ENCODE measurements at regions not wholly inside any gene's neighbourhood (a gene's known extent, or its start where the extent isn't known, plus 50 kb on each side); places are given as distances from the start of the nearest gene placed in this dataset.

- H3K9me3 ChIP-seq = no peaks in the 10 kb centered on the region
- no peak overlapping the region for H3K4me3 ChIP-seq
- TF ChIP-seq, protein P1, sequence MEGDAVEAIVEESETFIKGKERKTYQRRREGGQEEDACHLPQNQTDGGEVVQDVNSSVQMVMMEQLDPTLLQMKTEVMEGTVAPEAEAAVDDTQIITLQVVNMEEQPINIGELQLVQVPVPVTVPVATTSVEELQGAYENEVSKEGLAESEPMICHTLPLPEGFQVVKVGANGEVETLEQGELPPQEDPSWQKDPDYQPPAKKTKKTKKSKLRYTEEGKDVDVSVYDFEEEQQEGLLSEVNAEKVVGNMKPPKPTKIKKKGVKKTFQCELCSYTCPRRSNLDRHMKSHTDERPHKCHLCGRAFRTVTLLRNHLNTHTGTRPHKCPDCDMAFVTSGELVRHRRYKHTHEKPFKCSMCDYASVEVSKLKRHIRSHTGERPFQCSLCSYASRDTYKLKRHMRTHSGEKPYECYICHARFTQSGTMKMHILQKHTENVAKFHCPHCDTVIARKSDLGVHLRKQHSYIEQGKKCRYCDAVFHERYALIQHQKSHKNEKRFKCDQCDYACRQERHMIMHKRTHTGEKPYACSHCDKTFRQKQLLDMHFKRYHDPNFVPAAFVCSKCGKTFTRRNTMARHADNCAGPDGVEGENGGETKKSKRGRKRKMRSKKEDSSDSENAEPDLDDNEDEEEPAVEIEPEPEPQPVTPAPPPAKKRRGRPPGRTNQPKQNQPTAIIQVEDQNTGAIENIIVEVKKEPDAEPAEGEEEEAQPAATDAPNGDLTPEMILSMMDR (IDR thresholded peaks at IDR 0.05) = no peak
- H3K36me3 ChIP-seq = no peaks in the 10 kb centered on the region
- no peaks in the 10 kb centered on the region for H3K27me3 ChIP-seq (replicated peaks; ENCODE audit: insufficient read depth)
- ATAC-seq (ENCODE audit: insufficient number of reproducible peaks, low FRiP score, low read depth) (no peak), DNase-seq (ENCODE audit: low spot score) (no peak)
- H3K27ac ChIP-seq = no peak overlapping the region
- peaks cover 5 to 15% of the 10 kb centered on the region in 2 donors for H3K4me1 ChIP-seq (ENCODE audit: control insufficient read depth in 1 of 2, low read depth in 2 of 2)
These were observed 286.5 kb downstream of the ZNF608 start for GRCh38 chr5:124459984-124460383.

- no peak for DNase-seq (ENCODE audit: low spot score)
- Histone ChIP-seq H3K27me3 (replicated peaks; ENCODE audit: insufficient read depth) (no peaks in the 10 kb centered on the region), H3K27ac (no peak overlapping the region), H3K4me3 (no peak overlapping the region), H3K9me3 (no peaks in the 10 kb centered on the region), H3K4me1 (ENCODE audit: control insufficient read depth in 1 of 2, low read depth in 2 of 2) (no peaks in the 10 kb centered on the region), H3K36me3 (no peaks in the 10 kb centered on the region)
- TF ChIP-seq, protein P1 (IDR thresholded peaks at IDR 0.05) = no peak
- no peak for ATAC-seq (ENCODE audit: insufficient number of reproducible peaks, low FRiP score, low read depth)
These were observed 288.5 kb downstream of the ZNF608 start for GRCh38 chr5:124457901-124458300.

DNA sequence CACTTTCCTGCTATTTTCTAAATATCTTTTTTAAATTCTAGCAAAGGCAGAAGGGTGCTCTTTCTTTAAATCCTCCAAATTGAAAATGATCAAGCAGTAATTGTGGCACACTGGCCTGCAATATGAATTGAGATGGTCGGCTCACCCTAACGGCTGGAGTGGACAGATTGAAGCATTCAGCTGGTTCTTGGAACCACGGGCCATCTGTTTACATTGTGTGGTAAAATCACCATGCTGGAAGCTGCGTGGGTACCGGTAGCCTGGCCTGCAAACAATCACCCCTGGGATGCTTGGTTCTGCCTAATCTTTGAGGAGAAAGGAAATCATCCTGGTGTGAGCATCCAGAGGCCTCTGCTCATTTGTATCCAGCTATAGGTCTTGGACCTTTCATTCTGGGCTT, 289.3 kb downstream of the ZNF608 start:
- Histone ChIP-seq H3K4me1 (ENCODE audit: control insufficient read depth in 1 of 2, low read depth in 2 of 2) (no peaks in the 10 kb centered on the region), H3K4me3 (no peak overlapping the region), H3K27me3 (replicated peaks; ENCODE audit: insufficient read depth) (no peaks in the 10 kb centered on the region), H3K9me3 (no peaks in the 10 kb centered on the region), H3K36me3 (no peaks in the 10 kb centered on the region), H3K27ac (no peak overlapping the region)
- ATAC-seq (ENCODE audit: insufficient number of reproducible peaks, low FRiP score, low read depth) = no peak
- DNase-seq (ENCODE audit: low spot score) = no peak
- TF ChIP-seq, protein P1 (IDR thresholded peaks at IDR 0.05) = no peak

- TF ChIP-seq, protein P1 (IDR thresholded peaks at IDR 0.05) = no peak
- Histone ChIP-seq H3K9me3 (no peaks in the 10 kb centered on the region), H3K4me3 (no peak overlapping the region), H3K36me3 (no peaks in the 10 kb centered on the region), H3K27ac (no peak overlapping the region), H3K4me1 (ENCODE audit: control insufficient read depth in 1 of 2, low read depth in 2 of 2) (no peaks in the 10 kb centered on the region), H3K27me3 (replicated peaks; ENCODE audit: insufficient read depth) (no peaks in the 10 kb centered on the region)
- ATAC-seq (ENCODE audit: insufficient number of reproducible peaks, low FRiP score, low read depth) (no peak), DNase-seq (ENCODE audit: low spot score) (no peak)
These were observed 290.2 kb downstream of the ZNF608 start for GRCh38 chr5:124456249-124456648.

- Histone ChIP-seq H3K36me3 (no peaks in the 10 kb centered on the region), H3K4me3 (no peak overlapping the region), H3K27me3 (replicated peaks; ENCODE audit: insufficient read depth) (no peaks in the 10 kb centered on the region), H3K4me1 (ENCODE audit: control insufficient read depth in 1 of 2, low read depth in 2 of 2) (no peaks in the 10 kb centered on the region), H3K9me3 (no peaks in the 10 kb centered on the region), H3K27ac (no peak overlapping the region)
- no peak for ATAC-seq (ENCODE audit: insufficient number of reproducible peaks, low FRiP score, low read depth)
- TF ChIP-seq, protein P1 (IDR thresholded peaks at IDR 0.05) = no peak
- DNase-seq (ENCODE audit: low spot score) = no peak
These were observed 292.4 kb downstream of the ZNF608 start for GRCh38 chr5:124454081-124454480.

Data from thoracic aorta (tissue), 2 donors.